GM12878 (cell line): ENCODE measurements at regions not wholly inside any gene's neighbourhood (a gene's known extent, or its start where the extent isn't known, plus 50 kb on each side); places are given as distances from the start of the nearest gene placed in this dataset.

ENCODE experiments used
- ATAC-seq: fragments of 200-7000 bp; cut with Tn5 transposase; 3 replicates; pipeline ENCODE4 v1.9.1; 2020; ENCODE audit warnings: mild to moderate bottlenecking, moderate library complexity
- BruUV-seq: library from RNA; stranded (reverse); fragments of 400-500 nt; replicated peaks from 2 replicates; lab custom pipeline; 2021; lab: Mats Ljungman, UMichigan
- CTCF ChIA-PET: fragments of 300-600 bp; sonication (Branson Sonifier 250); formaldehyde crosslinking; extraction: SDS; loops from one replicate; lab custom pipeline; 2021; ENCODE audit warnings: inconsistent platforms; lab: Yijun Ruan, JAX
- POLR2A ChIA-PET: fragments of 350-600 bp; formaldehyde crosslinking; extraction: SDS; loops from one replicate; lab custom pipeline; 2021; ENCODE audit warnings: inconsistent platforms; lab: Charles Lee
- RAD21 ChIA-PET: fragments of 300-600 bp; sonication (Branson Sonifier 250); formaldehyde crosslinking; loops from one replicate; lab custom pipeline; 2023; ENCODE audit warnings: antibody characterized with exemption; ENCODE audit not compliant: unreplicated experiment; lab: Charles Lee
- SMC1A ChIA-PET: fragments of 300-600 bp; sonication (Branson Sonifier 250); formaldehyde crosslinking; loops from one replicate; lab custom pipeline; 2023; ENCODE audit not compliant: unreplicated experiment, uncharacterized antibody; lab: Charles Lee
- DNase-seq: peaks from one replicate; pipeline ENCODE4 v3.0.0-alpha.2; 2011; ENCODE audit warnings: low read depth, low spot score
- FAIRE-seq: peaks from 3 replicates; lab custom pipeline; 2011; peaks lifted over from hg19 to GRCh38; lab: Jason Lieb, UNC
- H2AFZ ChIP-seq: 2 replicates; pipeline ENCODE4 v1.6.0; 2011; ENCODE audit warnings: low read depth, low read length, control low read depth; ENCODE audit not compliant: control insufficient read depth
- H3K27ac ChIP-seq: 2 replicates; pipeline ENCODE4 v1.5.1; 2011; ENCODE audit warnings: control low read depth; ENCODE audit not compliant: control insufficient read depth, insufficient read depth
- H3K27me3 ChIP-seq, 2 experiments: replicated peaks in 1 of 2; 2 replicates each; pipeline versions ENCODE4 v1.6.0 to v1.6.1; 2011; ENCODE audit warnings: low read length in 1 of 2; ENCODE audit not compliant: control insufficient read depth in 2 of 2, insufficient read depth in 2 of 2
- H3K36me3 ChIP-seq, 2 experiments: 2 replicates each; pipeline ENCODE4 v1.5.1; 2011; ENCODE audit warnings: low read length in 1 of 2; ENCODE audit not compliant: control insufficient read depth in 2 of 2, insufficient read depth in 2 of 2
- H3K4me1 ChIP-seq: 2 replicates; pipeline ENCODE4 v1.6.1; 2011; ENCODE audit warnings: mild to moderate bottlenecking, low read length, moderate library complexity, mixed read lengths; ENCODE audit not compliant: control insufficient read depth, insufficient read depth
- H3K4me2 ChIP-seq: 2 replicates; pipeline ENCODE4 v1.6.0; 2011; ENCODE audit warnings: control low read depth; ENCODE audit not compliant: control insufficient read depth, insufficient read depth
- H3K4me3 ChIP-seq: fragments of 200-600 bp; sonication (generic); 2 replicates; pipeline ENCODE4 v1.5.1; 2016
- H3K79me2 ChIP-seq: 2 replicates; pipeline ENCODE4 v1.6.0; 2011; ENCODE audit warnings: low read length; ENCODE audit not compliant: control insufficient read depth, insufficient read depth
- H3K9ac ChIP-seq: 2 replicates; pipeline ENCODE4 v1.8.0; 2011; ENCODE audit warnings: low read length, control low read depth, mixed read lengths; ENCODE audit not compliant: control insufficient read depth, insufficient read depth
- H3K9me3 ChIP-seq: replicated peaks from 3 replicates; pipeline ENCODE4 v1.5.1; 2011; ENCODE audit warnings: mild to moderate bottlenecking, low read length; ENCODE audit not compliant: control insufficient read depth, insufficient read depth
- H4K20me1 ChIP-seq: 2 replicates; pipeline ENCODE4 v1.6.0; 2011; ENCODE audit not compliant: control insufficient read depth, insufficient read depth
- CHD1 ChIP-seq: IDR thresholded peaks from 2 replicates; pipeline ENCODE4 v1.6.1; 2012; ENCODE audit warnings: low read depth, low read length, improper control_type of control experiment
- CTCF ChIP-seq, 3 experiments: IDR thresholded peaks in 2 of 3; conservative IDR thresholded peaks in 1 of 3; 2 replicates each; pipeline ENCODE4 v1.5.1; 2011; ENCODE audit warnings: low read depth in 3 of 3, low read length in 3 of 3, mild to moderate bottlenecking in 3 of 3, control low read depth in 2 of 3, moderate library complexity in 2 of 3, inconsistent platforms in 1 of 3, mixed read lengths in 1 of 3; ENCODE audit not compliant: control insufficient read depth in 2 of 3, insufficient read depth in 1 of 3; ENCODE audit errors: extremely low read depth in 1 of 3
- EP300 ChIP-seq, 2 experiments: fragments of 150-350 bp in 1 of 2; IDR thresholded peaks; 2 replicates each; pipeline ENCODE4 v1.6.1; 2011 to 2012; ENCODE audit warnings: low read depth in 2 of 2, low read length in 2 of 2, borderline replicate concordance in 1 of 2, improper control_type of control experiment in 1 of 2, inconsistent platforms in 1 of 2; ENCODE audit not compliant: control insufficient read depth in 1 of 2
- IKZF2 ChIP-seq, 2 experiments: fragments of 450-650 bp; IDR thresholded peaks; 2 replicates each; pipeline ENCODE4 v1.6.1; 2017; ENCODE audit warnings: mild to moderate bottlenecking in 2 of 2, moderate library complexity in 2 of 2
- KAT2A ChIP-seq: conservative IDR thresholded peaks from 2 replicates; pipeline ENCODE4 v1.6.1; 2011; ENCODE audit warnings: low read depth, low read length; ENCODE audit not compliant: control insufficient read depth
- MTA2 ChIP-seq: fragments of 450-650 bp; IDR thresholded peaks from 2 replicates; pipeline ENCODE4 v1.6.1; 2016; ENCODE audit warnings: low read depth, mild to moderate bottlenecking, moderate library complexity
- MTA3 ChIP-seq: IDR thresholded peaks from 2 replicates; pipeline ENCODE4 v1.6.1; 2012; ENCODE audit warnings: low read length, inconsistent platforms, borderline replicate concordance
- MYC ChIP-seq: IDR thresholded peaks from 2 replicates; pipeline ENCODE4 v1.6.1; 2011; ENCODE audit warnings: mild to moderate bottlenecking, low read length, moderate library complexity, inconsistent platforms; ENCODE audit not compliant: insufficient read depth, insufficient replicate concordance, insufficient read length, severe bottlenecking
- NR2C1 ChIP-seq: fragments of 450-650 bp; IDR thresholded peaks from 2 replicates; pipeline ENCODE4 v1.6.1; 2017; ENCODE audit warnings: antibody characterized with exemption, mild to moderate bottlenecking, moderate library complexity
- PAX5 ChIP-seq: IDR thresholded peaks from 2 replicates; pipeline ENCODE4 v1.6.1; 2011; ENCODE audit warnings: low read depth, low read length, borderline replicate concordance
- POU2F2 ChIP-seq: IDR thresholded peaks from 3 replicates; pipeline ENCODE4 v1.6.1; 2011; ENCODE audit warnings: low read depth, mild to moderate bottlenecking, low read length, borderline replicate concordance
- RCOR1 ChIP-seq: conservative IDR thresholded peaks from 2 replicates; pipeline ENCODE4 v1.6.1; 2012; ENCODE audit warnings: low read depth, low read length, improper control_type of control experiment
- RELA ChIP-seq: fragments of 450-650 bp; IDR thresholded peaks from 2 replicates; pipeline ENCODE4 v1.8.0; 2014; ENCODE audit warnings: borderline replicate concordance; ENCODE audit not compliant: partially characterized antibody
- ZNF217 ChIP-seq: fragments of 450-650 bp; IDR thresholded peaks from 2 replicates; pipeline ENCODE4 v1.6.1; 2017; ENCODE audit warnings: antibody characterized with exemption, mild to moderate bottlenecking
- WGBS: methylation state at CpG from one replicate; pipeline ENCODE4 v1.1.6; 2016; ENCODE audit warnings: low lambda C conversion rate; ENCODE audit not compliant: insufficient replicate concordance, insufficient coverage; ENCODE audit errors: missing lambda C conversion rate; 5-methylcytosine and 5-hydroxymethylcytosine counted together
- in situ Hi-C: fragments of 300-500 bp; cut with MboI; formaldehyde crosslinking; loops from 9 replicates; pipeline ENCODE4 v1.14.3; 2018; ENCODE audit warnings: mixed read lengths
- intact Hi-C: fragments of 100-400 bp; cut with micrococcal nuclease; formaldehyde crosslinking; loops from one replicate; pipeline ENCODE4 v1.14.2; 2022; ENCODE audit not compliant: unreplicated experiment

- FAIRE-seq: no peak
- in situ Hi-C loops: no loop called here
- RAD21 ChIA-PET: no interaction called here
These were observed 229.5 kb upstream of the TYRP1 start for GRCh38 chr9:12463641-12464040.

More at GRCh38 chr9:12463641-12464040, 229.5 kb upstream of the TYRP1 start:
- Histone ChIP-seq H3K27me3 (no peaks in the 10 kb centered on the region), H4K20me1 (no peaks in the 10 kb centered on the region), H3K27ac (no peak overlapping the region)
- TF ChIP-seq RELA: no peak
- TF ChIP-seq CTCF (IDR thresholded peaks at IDR 0.05 in 2 of 3, conservative IDR thresholded peaks at IDR 0.05 in 1 of 3; ENCODE audit: control insufficient read depth in 2 of 3, extremely low read depth in 1 of 3, insufficient read depth in 1 of 3, low read depth in 3 of 3, low read length in 3 of 3): no peak
- no peak for TF ChIP-seq POU2F2
- no peak for TF ChIP-seq KAT2A
- no peak for TF ChIP-seq PAX5
- TF ChIP-seq RCOR1: no peak
- no peak for TF ChIP-seq NR2C1
- no peak for TF ChIP-seq IKZF2 (IDR thresholded peaks at IDR 0.05)
- TF ChIP-seq MTA2: no peak
- no peak for TF ChIP-seq MYC
- TF ChIP-seq EP300 (IDR thresholded peaks at IDR 0.05; ENCODE audit: borderline replicate concordance in 1 of 2, control insufficient read depth in 1 of 2, low read depth in 2 of 2, low read length in 2 of 2): no peak
- TF ChIP-seq CHD1: no peak
- TF ChIP-seq ZNF217: no peak
- TF ChIP-seq MTA3: no peak
- TF ChIP-seq, all 136 proteins: peak for 0
- Histone ChIP-seq H3K9ac (no peak overlapping the region), H3K4me3 (no peak overlapping the region), H2AFZ (no peak overlapping the region), H3K9me3 (no peaks in the 10 kb centered on the region), H3K79me2 (no peaks in the 10 kb centered on the region), H3K4me1 (no peaks in the 10 kb centered on the region), H3K4me2 (no peak overlapping the region), H3K36me3 (no peaks in the 10 kb centered on the region)
- WGBS: 2% methylated on average over 3 of the region's 3 CpGs
- no TSS peak for BruUV-seq
- intact Hi-C loops: no loop called here
- CTCF ChIA-PET: interaction anchor here (0.9 to 2.1 kb wide), 3 partner anchors 9 to 38 kb away, joined by 3 to 7 read pairs (median 4); no protein-coding TSS in a partner anchor
- DNase-seq (no peak), ATAC-seq (no peak)
- SMC1A ChIA-PET: interaction anchor here (0.6 to 0.7 kb wide), 2 partner anchors 14 to 249 kb away, joined by 3 read pairs; no protein-coding TSS in a partner anchor
- POLR2A ChIA-PET: no interaction called here
